NCI-H524 treated with DMSO at 0.1 percent for 48 hours (cell line): ENCODE measurements at regions not wholly inside any gene's neighbourhood (a gene's known extent, or its start where the extent isn't known, plus 50 kb on each side); places are given as distances from the start of the nearest gene placed in this dataset.

Experiments
- DNase-seq: peaks from one replicate; lab custom pipeline; 2025; lab: John Stamatoyannopoulos, UW

- DNase-seq: no peak
These were observed 91.1 kb upstream of the WSCD2 start for GRCh38 chr12:108037960-108038359.

- DNase-seq: no peak
These were observed 89.3 kb upstream of the WSCD2 start for GRCh38 chr12:108039794-108040193.

GRCh38 chr12:108040947-108041346 lies 88.1 kb upstream of the WSCD2 start:
- no peak for DNase-seq

- DNase-seq: no peak
These were observed 85.8 kb upstream of the WSCD2 start for GRCh38 chr12:108043286-108043685.

GRCh38 chr12:108043750-108044533 lies 85.1 kb upstream of the WSCD2 start:
- no peak for DNase-seq

- no peak for DNase-seq
These were observed 83.0 kb upstream of the WSCD2 start for GRCh38 chr12:108046135-108046534.

GRCh38 chr12:108046650-108047049 lies 82.4 kb upstream of the WSCD2 start:
- DNase-seq: no peak

- DNase-seq: no peak
These were observed 82.0 kb upstream of the WSCD2 start for GRCh38 chr12:108047071-108047550.

- no peak for DNase-seq
These were observed 80.4 kb upstream of the WSCD2 start for GRCh38 chr12:108048686-108049085.

- no peak for DNase-seq
These were observed 78.4 kb upstream of the WSCD2 start for GRCh38 chr12:108050696-108051095.

GRCh38 chr12:108052260-108052659 lies 76.8 kb upstream of the WSCD2 start:
- no peak for DNase-seq

- DNase-seq: no peak
These were observed 75.6 kb upstream of the WSCD2 start for GRCh38 chr12:108053512-108053911.

- DNase-seq: no peak
These were observed 74.6 kb upstream of the WSCD2 start for GRCh38 chr12:108054496-108054895.

GRCh38 chr12:108055141-108055540 lies 73.9 kb upstream of the WSCD2 start:
- DNase-seq: peak; percentile 17

GRCh38 chr12:108060067-108060466 lies 69.0 kb upstream of the WSCD2 start:
- DNase-seq: no peak

- DNase-seq: no peak
These were observed 68.2 kb upstream of the WSCD2 start for GRCh38 chr12:108060903-108061302.

- DNase-seq: no peak
These were observed 65.9 kb upstream of the WSCD2 start for GRCh38 chr12:108063192-108063591.

- DNase-seq: no peak
These were observed 64.0 kb upstream of the WSCD2 start for GRCh38 chr12:108065069-108065468.

- no peak for DNase-seq
These were observed 62.2 kb upstream of the WSCD2 start for GRCh38 chr12:108066583-108067577.

GRCh38 chr12:108069651-108070165 lies 59.4 kb upstream of the WSCD2 start:
- DNase-seq: no peak

GRCh38 chr12:108075561-108075960 lies 53.5 kb upstream of the WSCD2 start:
- DNase-seq: no peak

- DNase-seq: no peak
These were observed 52.5 kb upstream of the WSCD2 start for GRCh38 chr12:108076556-108076955.

- no peak for DNase-seq
These were observed 50.7 kb upstream of the WSCD2 start for GRCh38 chr12:108078428-108078827.
